PFSK-1 (cell line): ENCODE measurements at regions not wholly inside any gene's neighbourhood (a gene's known extent, or its start where the extent isn't known, plus 50 kb on each side); places are given as distances from the start of the nearest gene placed in this dataset.

Source experiments
- FOXP2 ChIP-seq: optimal IDR thresholded peaks from 2 replicates; pipeline ENCODE3; 2011; ENCODE audit warnings: borderline replicate concordance, control low read depth, inconsistent platforms; ENCODE audit not compliant: insufficient read depth; ENCODE audit errors: extremely low read length, extremely low read depth
- POLR2AphosphoS5 ChIP-seq: IDR thresholded peaks from 2 replicates; pipeline ENCODE4 v1.6.1; 2012; ENCODE audit warnings: low read depth, mild to moderate bottlenecking, control low read depth, low read length, moderate library complexity
- SIN3A ChIP-seq: IDR thresholded peaks from 2 replicates; pipeline ENCODE4 v1.6.1; 2012; ENCODE audit warnings: mild to moderate bottlenecking, low read length, moderate library complexity, borderline replicate concordance; ENCODE audit not compliant: insufficient read depth
- TAF1 ChIP-seq: IDR thresholded peaks from 2 replicates; pipeline ENCODE4 v1.6.1; 2012; ENCODE audit warnings: low read length, control low read depth, borderline replicate concordance; ENCODE audit not compliant: insufficient read depth
- TF ChIP-seq, protein P1 (sequence below), 2 experiments: IDR thresholded peaks; 2 replicates each; pipeline versions ENCODE4 v1.6.1 to v1.8.0; 2011 to 2012; ENCODE audit warnings: low read depth in 2 of 2, low read length in 2 of 2, control low read depth in 1 of 2, inconsistent platforms in 1 of 2, mild to moderate bottlenecking in 1 of 2, moderate library complexity in 1 of 2; ENCODE audit not compliant: insufficient read depth in 1 of 2

- TF ChIP-seq, protein P1, sequence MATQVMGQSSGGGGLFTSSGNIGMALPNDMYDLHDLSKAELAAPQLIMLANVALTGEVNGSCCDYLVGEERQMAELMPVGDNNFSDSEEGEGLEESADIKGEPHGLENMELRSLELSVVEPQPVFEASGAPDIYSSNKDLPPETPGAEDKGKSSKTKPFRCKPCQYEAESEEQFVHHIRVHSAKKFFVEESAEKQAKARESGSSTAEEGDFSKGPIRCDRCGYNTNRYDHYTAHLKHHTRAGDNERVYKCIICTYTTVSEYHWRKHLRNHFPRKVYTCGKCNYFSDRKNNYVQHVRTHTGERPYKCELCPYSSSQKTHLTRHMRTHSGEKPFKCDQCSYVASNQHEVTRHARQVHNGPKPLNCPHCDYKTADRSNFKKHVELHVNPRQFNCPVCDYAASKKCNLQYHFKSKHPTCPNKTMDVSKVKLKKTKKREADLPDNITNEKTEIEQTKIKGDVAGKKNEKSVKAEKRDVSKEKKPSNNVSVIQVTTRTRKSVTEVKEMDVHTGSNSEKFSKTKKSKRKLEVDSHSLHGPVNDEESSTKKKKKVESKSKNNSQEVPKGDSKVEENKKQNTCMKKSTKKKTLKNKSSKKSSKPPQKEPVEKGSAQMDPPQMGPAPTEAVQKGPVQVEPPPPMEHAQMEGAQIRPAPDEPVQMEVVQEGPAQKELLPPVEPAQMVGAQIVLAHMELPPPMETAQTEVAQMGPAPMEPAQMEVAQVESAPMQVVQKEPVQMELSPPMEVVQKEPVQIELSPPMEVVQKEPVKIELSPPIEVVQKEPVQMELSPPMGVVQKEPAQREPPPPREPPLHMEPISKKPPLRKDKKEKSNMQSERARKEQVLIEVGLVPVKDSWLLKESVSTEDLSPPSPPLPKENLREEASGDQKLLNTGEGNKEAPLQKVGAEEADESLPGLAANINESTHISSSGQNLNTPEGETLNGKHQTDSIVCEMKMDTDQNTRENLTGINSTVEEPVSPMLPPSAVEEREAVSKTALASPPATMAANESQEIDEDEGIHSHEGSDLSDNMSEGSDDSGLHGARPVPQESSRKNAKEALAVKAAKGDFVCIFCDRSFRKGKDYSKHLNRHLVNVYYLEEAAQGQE (IDR thresholded peaks at IDR 0.05; ENCODE audit: insufficient read depth in 1 of 2, low read depth in 2 of 2, low read length in 2 of 2): no peak
Measured at GRCh38 chr6:21873562-21873961, 280.0 kb downstream of the SOX4 start.

DNA sequence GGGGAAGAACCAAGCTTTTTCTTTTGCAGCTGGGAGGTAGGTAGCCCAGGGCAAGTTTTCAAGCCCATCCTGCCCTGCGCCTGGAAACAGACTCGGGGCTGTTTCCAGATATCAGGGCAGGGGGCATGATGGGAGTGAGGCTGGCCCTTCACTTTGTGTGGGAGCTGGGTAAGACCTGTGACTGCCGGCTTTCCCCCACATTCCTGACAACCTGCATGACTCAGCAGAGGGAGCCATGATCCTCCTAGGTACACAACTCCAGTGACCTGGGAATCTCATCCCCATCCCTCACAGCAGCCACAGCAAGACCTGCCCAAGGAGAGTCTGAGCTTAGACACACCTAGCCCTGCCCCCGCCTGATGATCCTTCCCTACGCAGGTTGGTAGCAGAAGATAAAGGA is 280.8 kb downstream of the SOX4 start:
- TF ChIP-seq, protein P1 (IDR thresholded peaks at IDR 0.05; ENCODE audit: insufficient read depth in 1 of 2, low read depth in 2 of 2, low read length in 2 of 2): no peak
- no peak for TF ChIP-seq TAF1
- TF ChIP-seq FOXP2: no peak
- no peak for TF ChIP-seq SIN3A
- TF ChIP-seq POLR2AphosphoS5: no peak

GRCh38 chr6:21881969-21882465 is 288.5 kb downstream of the SOX4 start:
- TF ChIP-seq SIN3A (no peak), TAF1 (no peak), POLR2AphosphoS5 (no peak), FOXP2 (no peak)
- TF ChIP-seq, protein P1 (IDR thresholded peaks at IDR 0.05; ENCODE audit: insufficient read depth in 1 of 2, low read depth in 2 of 2, low read length in 2 of 2): no peak

DNA sequence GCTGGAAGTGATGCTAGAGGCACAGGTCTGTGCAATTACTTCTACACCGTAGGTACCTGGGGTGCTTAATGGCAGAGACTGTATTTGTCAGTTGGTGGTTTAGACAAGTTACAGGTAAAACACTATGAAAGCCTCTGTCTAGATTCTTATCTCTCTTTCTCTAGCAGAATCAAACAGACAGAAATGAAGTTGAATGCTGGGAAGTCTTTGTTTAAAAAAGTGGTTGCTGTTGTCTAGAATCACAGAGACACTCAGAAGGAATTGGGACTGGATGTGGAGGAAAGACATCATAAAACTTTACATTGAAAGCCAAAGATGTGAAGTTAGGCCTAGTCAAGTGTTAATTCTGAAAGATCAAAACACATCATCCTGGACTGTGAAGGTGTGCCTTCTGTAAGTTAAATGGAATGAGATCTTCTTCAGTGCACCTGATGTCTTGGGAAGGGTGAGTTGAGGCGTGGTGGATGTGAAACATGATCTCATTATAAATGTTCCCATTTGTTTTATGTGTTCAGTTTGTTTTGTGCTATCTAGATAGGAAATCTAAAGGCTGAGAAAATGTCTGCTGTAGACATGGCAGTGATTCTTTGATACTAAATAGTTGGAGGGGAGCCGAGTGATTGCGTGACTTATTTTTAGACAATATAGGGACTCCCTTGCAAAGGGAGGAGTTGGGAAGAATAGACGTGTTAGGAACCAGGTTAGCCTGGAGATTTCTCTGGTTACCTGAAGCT is 290.2 kb downstream of the SOX4 start:
- TF ChIP-seq TAF1 (no peak), SIN3A (no peak), POLR2AphosphoS5 (no peak), FOXP2 (no peak)
- TF ChIP-seq, protein P1 (IDR thresholded peaks at IDR 0.05; ENCODE audit: insufficient read depth in 1 of 2, low read depth in 2 of 2, low read length in 2 of 2): no peak

DNA sequence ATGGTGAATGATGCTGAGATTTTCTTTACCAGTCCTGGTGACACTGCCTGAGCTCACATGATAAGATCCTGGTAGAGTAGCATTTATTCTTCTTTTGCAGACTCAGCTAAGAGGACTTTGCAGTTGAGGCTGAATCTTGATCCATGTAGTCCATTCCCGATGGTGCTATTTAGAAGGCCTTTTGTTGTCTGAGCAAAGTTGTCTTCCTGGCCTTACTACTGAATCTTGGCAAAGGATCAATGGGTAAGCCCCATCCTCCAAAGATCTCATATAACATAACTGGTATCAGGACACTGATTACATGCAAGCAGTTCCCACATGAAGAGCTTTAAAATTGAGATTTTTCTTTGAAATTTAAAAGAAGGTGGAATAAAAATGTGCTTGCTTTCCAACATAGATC is 291.6 kb downstream of the SOX4 start:
- no peak for TF ChIP-seq SIN3A
- TF ChIP-seq, protein P1 (IDR thresholded peaks at IDR 0.05; ENCODE audit: insufficient read depth in 1 of 2, low read depth in 2 of 2, low read length in 2 of 2): no peak
- TF ChIP-seq TAF1: no peak
- TF ChIP-seq FOXP2: no peak
- no peak for TF ChIP-seq POLR2AphosphoS5
